BLaER1 (cell line): ENCODE measurements at regions not wholly inside any gene's neighbourhood (a gene's known extent, or its start where the extent isn't known, plus 50 kb on each side); places are given as distances from the start of the nearest gene placed in this dataset.

Source experiments
- H3K27ac ChIP-seq: shearing (Covaris generic); formaldehyde crosslinking; 2 replicates; pipeline ENCODE4 v1.8.1; 2022
- H3K27me3 ChIP-seq: shearing (Covaris generic); formaldehyde crosslinking; 2 replicates; pipeline ENCODE4 v1.8.1; 2022
- H3K36me3 ChIP-seq: shearing (Covaris generic); formaldehyde crosslinking; 2 replicates; pipeline ENCODE4 v1.8.1; 2022
- H3K4me1 ChIP-seq: shearing (Covaris generic); formaldehyde crosslinking; 2 replicates; pipeline ENCODE4 v1.8.1; 2022
- H3K4me2 ChIP-seq: shearing (Covaris generic); formaldehyde crosslinking; 2 replicates; pipeline ENCODE4 v1.8.1; 2022
- H3K4me3 ChIP-seq: shearing (Covaris generic); formaldehyde crosslinking; 2 replicates; pipeline ENCODE4 v1.8.1; 2022
- H3K9ac ChIP-seq: shearing (Covaris generic); formaldehyde crosslinking; 2 replicates; pipeline ENCODE4 v1.8.1; 2022
- H3K9me3 ChIP-seq: shearing (Covaris generic); formaldehyde crosslinking; 2 replicates; pipeline ENCODE4 v1.8.1; 2022
- H4K20me1 ChIP-seq: shearing (Covaris generic); formaldehyde crosslinking; 2 replicates; pipeline ENCODE4 v1.8.1; 2022
- Cebpa-rat ChIP-seq: shearing (Covaris generic); IDR thresholded peaks from 2 replicates; pipeline ENCODE4 v1.8.1; 2022

DNA sequence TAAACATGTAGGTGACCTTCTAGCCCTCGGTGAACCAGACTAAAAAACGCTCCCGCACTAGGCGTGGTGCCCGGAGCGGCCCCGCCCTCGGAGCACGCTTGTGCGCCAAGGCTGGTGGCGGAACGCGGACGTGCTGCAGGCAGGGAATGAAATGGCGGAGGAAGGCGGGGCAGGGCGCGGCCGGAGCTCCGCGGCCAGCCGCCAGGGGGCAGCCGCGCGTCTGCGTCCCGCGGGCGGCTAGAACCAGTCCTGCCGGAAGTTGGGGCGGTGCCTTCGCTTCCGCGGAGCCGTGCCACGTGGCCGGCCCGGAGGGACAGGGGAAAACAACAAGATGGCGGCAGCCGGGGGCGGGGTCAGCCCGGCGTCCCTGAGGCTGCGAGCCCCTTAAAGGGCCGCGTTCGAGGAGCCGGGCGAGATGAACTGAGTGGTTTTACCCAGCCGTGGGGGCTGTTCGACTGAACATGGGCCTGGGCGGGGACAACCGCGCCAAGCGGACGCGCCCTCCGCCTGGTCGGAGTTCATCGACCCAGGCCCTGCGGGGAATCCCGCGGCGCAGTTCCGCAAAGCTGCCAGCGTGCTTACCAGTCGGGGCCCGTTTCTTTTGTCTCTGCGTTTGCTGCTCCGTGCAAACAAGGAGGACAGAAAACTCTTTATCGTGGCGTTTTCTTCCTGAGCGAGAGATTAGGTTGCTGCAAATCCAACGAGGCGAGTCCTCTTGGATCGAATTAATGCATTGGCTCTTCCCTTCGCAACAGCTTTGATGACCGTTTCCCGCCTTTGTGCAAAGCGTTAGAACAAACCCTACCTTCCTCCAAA, 90.9 kb upstream of the CHD2 start:
- H3K4me3 ChIP-seq: peak overlapping the region; percentile 70
- H3K4me2 ChIP-seq: peak overlapping the region; percentile 90
- no peaks in the 10 kb centered on the region for H3K27me3 ChIP-seq

DNA sequence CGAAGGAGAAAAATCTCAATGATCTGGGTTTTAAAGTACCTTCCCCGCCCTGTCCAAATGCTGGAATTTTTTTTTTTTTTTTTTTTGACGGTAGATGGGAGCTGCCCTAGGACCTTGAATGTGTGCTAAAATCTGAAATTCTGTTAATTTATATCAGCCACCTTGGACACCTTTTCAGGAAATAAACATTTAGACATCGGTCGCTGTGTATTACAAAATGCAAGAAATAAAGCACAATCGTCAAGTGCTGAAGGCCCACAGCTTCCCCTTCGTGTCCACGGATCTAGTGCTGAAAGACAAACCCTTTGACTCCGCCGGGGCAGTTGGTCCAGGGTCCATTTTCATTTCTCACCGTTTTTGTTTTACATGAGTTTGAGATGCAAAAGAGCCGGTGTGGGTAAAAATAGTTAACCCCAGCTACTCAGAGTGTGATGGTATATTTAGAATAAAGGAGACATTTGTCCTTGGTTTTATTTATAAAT, 90.2 kb upstream of the CHD2 start:
- H3K4me1 ChIP-seq: peaks cover 42% of the 10 kb centered on the region

More for the DNA sequence above, 90.9 kb upstream of the CHD2 start:
- peaks cover 43% of the 10 kb centered on the region for H3K4me1 ChIP-seq
- H3K36me3 ChIP-seq: no peaks in the 10 kb centered on the region
- peak overlapping the region; percentile 99 for H3K9ac ChIP-seq
- no peaks in the 10 kb centered on the region for H4K20me1 ChIP-seq
- H3K27ac ChIP-seq: peak overlapping the region; percentile 99
- no peak for TF ChIP-seq Cebpa-rat
- H3K9me3 ChIP-seq: no peaks in the 10 kb centered on the region

DNA sequence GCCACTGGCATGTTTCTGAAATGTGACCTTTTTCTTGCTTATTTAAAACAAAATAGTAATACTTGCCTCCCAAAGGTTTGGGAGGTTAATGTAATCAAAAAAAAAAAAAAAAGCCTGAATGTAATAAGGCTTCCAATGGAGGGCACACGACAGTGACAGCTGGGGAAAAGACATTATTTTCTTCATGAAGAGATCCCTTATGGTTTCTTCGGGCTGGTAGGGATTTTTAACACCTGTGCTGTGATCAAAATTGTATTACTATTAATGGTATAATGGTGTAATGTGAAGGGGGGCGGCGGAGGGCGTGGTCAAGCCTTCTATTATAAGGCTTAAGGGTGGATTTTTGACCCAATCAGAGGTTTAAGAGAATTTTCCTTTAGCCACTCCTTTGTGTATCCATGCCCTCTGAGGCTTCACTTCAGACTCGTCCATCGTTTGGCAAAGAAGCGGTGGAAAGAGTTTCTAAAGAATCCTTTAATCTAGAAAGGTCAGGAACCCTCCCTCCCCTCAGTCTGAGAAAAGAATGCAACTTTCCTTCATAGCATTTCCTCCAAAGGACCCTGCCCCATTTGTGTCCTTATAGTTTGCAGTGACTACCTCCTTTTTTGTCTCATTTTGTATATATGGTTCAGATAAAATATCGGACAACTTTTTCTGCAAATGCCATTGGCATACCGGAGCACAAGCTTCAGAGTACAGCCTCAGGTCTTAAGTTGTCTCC, 89.5 kb upstream of the CHD2 start:
- Histone ChIP-seq H3K4me3 (peak overlapping the region; percentile 70), H3K27me3 (no peaks in the 10 kb centered on the region), H4K20me1 (no peaks in the 10 kb centered on the region), H3K27ac (peak overlapping the region; percentile 99), H3K4me1 (peaks cover 42% of the 10 kb centered on the region), H3K36me3 (no peaks in the 10 kb centered on the region), H3K9me3 (no peaks in the 10 kb centered on the region), H3K4me2 (peak overlapping the region; percentile 90), H3K9ac (peak overlapping the region; percentile 99)
- no peak for TF ChIP-seq Cebpa-rat

More for the DNA sequence above, 90.2 kb upstream of the CHD2 start:
- Histone ChIP-seq H3K4me2 (peak overlapping the region; percentile 90), H4K20me1 (no peaks in the 10 kb centered on the region), H3K4me3 (peak overlapping the region; percentile 70), H3K9ac (peak overlapping the region; percentile 99), H3K9me3 (no peaks in the 10 kb centered on the region), H3K36me3 (no peaks in the 10 kb centered on the region), H3K27ac (peak overlapping the region; percentile 99), H3K27me3 (no peaks in the 10 kb centered on the region)
- TF ChIP-seq Cebpa-rat: no peak

DNA sequence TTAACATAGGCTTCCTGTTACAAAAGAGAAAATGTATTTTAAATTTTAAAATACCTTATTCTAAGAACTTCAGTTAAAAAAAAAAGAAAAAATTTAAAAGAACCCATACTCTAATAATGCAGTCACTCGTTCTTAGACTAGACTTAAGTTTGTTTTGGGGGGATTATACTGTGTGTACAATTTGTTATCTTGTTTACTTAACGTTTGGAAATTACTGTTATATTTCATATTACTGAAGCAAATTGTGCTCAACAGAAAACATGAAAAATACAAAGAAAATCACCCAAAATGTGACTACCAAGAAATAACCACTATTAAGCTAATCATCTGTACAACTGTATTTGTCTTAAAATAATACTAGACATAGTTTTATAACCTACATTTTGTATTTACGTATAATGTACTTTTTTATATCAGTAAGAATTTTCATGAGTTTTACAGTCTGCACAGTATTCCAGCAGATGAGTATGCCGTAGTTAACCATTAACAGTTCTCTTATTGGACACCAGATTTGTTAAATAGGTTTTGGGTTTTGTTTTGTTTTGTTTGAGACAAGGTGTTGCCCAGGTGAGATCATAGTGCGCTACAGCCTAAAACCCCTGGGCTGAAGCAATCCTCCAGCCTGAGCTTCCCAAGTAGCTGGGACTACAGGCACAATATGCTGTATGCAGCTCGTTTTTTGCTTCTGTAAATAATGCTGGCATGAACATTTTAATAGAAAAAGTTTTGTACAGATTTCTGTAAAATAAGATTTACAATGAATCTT, 88.8 kb upstream of the CHD2 start:
- no peak for TF ChIP-seq Cebpa-rat
- Histone ChIP-seq H3K36me3 (no peaks in the 10 kb centered on the region), H3K4me1 (peaks cover 42% of the 10 kb centered on the region), H3K9ac (peak overlapping the region; percentile 99), H3K27ac (peak overlapping the region; percentile 99), H3K9me3 (no peaks in the 10 kb centered on the region), H3K4me3 (peak overlapping the region; percentile 70), H4K20me1 (no peaks in the 10 kb centered on the region), H3K27me3 (no peaks in the 10 kb centered on the region), H3K4me2 (peak overlapping the region; percentile 90)

DNA sequence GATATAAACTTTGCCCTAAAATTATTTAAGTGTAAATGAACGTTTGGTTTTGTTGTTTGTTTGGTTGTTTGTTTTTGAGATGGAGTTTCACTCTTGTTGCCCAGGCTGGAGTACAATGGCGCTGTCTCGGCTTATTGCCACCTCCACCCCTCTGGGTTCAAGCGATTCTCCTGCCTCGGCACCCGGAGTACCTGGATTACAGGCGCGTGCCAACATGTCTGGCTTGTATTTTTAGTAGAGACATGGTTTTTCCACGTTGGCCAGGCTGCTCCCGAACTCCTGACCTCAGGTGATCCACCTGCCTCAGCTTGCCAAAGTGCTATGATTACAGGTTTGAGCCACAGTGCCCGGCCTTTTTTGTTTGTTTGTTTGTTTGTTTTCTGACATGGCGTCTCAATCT, 87.9 kb upstream of the CHD2 start:
- H4K20me1 ChIP-seq: no peaks in the 10 kb centered on the region
- no peak overlapping the region for H3K27ac ChIP-seq
- no peak overlapping the region for H3K9ac ChIP-seq
- no peak for TF ChIP-seq Cebpa-rat
- H3K4me3 ChIP-seq: no peak overlapping the region
- H3K36me3 ChIP-seq: no peaks in the 10 kb centered on the region
- H3K27me3 ChIP-seq: no peaks in the 10 kb centered on the region
- H3K4me2 ChIP-seq: no peak overlapping the region
- H3K4me1 ChIP-seq: peaks cover 46% of the 10 kb centered on the region
- no peaks in the 10 kb centered on the region for H3K9me3 ChIP-seq

DNA sequence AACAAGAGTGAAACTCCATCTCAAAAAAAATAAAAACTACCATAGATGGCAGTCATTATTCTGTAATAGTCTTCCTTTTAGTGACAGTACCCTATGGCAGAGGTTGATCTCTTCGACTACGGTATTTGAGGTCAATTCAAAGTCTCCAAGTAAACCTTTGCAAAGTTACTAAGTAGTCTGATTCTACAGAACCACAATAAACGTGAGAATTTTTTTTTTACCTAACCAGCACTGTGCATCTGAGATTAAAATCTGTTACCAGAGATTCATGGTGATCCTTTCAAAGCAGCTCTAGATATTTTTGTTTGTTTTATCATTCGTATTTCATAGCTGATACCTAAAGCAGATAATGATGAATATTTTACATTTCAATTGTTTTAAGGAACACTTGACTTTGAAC, 86.6 kb upstream of the CHD2 start:
- Histone ChIP-seq H4K20me1 (no peaks in the 10 kb centered on the region), H3K9me3 (no peaks in the 10 kb centered on the region), H3K27me3 (no peaks in the 10 kb centered on the region), H3K9ac (no peak overlapping the region), H3K4me2 (no peak overlapping the region), H3K4me3 (no peak overlapping the region), H3K36me3 (no peaks in the 10 kb centered on the region), H3K4me1 (peaks cover 47% of the 10 kb centered on the region), H3K27ac (no peak overlapping the region)
- TF ChIP-seq Cebpa-rat: no peak

DNA sequence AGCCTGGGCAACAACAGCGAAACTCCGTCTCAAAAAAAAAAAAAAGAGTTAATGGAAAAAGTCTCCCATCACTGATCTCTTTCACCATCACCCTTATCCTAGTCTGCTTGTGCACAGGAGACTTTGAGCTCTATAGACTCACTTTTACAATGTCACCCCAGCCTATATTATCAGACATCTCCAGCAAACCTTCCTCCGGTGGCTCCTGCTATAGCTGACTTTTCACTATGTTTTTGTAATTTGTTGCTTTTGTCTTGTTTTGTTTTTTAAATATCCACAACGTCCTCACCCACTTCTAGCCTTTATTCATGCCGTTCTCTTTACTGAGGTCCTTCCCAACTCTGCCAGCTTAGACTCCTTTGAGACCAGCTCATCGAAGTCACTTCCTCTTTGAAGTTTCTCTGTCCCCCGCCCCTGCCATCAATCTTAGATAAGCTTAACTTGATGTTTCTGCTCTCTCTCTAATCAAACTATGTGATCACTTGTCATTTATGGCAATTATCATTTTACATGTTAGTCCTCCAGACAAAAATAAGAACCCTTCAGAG, 82.7 kb upstream of the CHD2 start:
- H4K20me1 ChIP-seq: no peaks in the 10 kb centered on the region
- H3K27ac ChIP-seq: no peak overlapping the region; the same call in 1 of the 2 replicates
- H3K4me2 ChIP-seq: peak overlapping the region; percentile 70
- no peak overlapping the region for H3K4me3 ChIP-seq
- no peak overlapping the region for H3K9ac ChIP-seq
- no peak for TF ChIP-seq Cebpa-rat
- H3K4me1 ChIP-seq: peaks cover 57% of the 10 kb centered on the region
- no peaks in the 10 kb centered on the region for H3K27me3 ChIP-seq
- H3K36me3 ChIP-seq: no peaks in the 10 kb centered on the region
- H3K9me3 ChIP-seq: no peaks in the 10 kb centered on the region

DNA sequence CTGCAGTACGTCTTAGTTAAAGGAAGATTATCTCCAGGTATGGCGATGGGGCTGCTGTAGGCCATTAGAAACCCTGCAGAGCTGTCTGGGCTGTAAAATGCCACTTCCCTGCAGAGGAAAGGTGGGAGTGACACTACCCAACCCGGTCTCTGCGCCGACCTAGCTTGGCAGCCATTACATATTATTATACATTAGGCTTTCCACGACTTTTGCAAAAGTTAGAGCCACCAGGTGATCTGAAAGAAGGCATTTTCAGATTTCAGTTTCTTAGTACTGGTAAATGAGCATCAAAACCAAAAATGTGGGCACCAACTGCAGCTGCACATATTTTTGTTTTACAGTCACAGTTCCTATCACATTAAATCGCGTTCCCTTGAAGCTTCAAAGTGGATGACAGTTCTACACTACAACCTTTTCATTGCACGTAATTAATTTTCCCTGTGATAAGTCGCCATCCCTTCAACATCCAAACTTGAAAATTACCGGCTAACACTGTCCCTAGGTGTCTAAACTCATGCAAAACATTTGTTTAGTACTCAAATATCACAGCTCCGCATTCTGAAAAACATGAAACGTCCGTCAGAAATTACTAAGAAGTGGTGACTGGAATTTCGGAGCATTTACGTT, 81.4 kb upstream of the CHD2 start:
- Histone ChIP-seq H3K4me3 (no peak overlapping the region), H3K27ac (no peak overlapping the region)

More for the DNA sequence above, 81.4 kb upstream of the CHD2 start:
- H3K27me3 ChIP-seq: no peaks in the 10 kb centered on the region
- H3K9me3 ChIP-seq: no peaks in the 10 kb centered on the region
- peaks cover 63% of the 10 kb centered on the region for H3K4me1 ChIP-seq
- no peaks in the 10 kb centered on the region for H4K20me1 ChIP-seq
- no peaks in the 10 kb centered on the region for H3K36me3 ChIP-seq
- peak overlapping the region; percentile 96; the same call in 1 of the 2 replicates for H3K4me2 ChIP-seq
- no peak overlapping the region for H3K9ac ChIP-seq
- no peak for TF ChIP-seq Cebpa-rat
